ENCODE measurements at regions not wholly inside any gene's neighbourhood (a gene's known extent, or its start where the extent isn't known, plus 50 kb on each side); places are given as distances from the start of the nearest gene placed in this dataset.

DNA sequence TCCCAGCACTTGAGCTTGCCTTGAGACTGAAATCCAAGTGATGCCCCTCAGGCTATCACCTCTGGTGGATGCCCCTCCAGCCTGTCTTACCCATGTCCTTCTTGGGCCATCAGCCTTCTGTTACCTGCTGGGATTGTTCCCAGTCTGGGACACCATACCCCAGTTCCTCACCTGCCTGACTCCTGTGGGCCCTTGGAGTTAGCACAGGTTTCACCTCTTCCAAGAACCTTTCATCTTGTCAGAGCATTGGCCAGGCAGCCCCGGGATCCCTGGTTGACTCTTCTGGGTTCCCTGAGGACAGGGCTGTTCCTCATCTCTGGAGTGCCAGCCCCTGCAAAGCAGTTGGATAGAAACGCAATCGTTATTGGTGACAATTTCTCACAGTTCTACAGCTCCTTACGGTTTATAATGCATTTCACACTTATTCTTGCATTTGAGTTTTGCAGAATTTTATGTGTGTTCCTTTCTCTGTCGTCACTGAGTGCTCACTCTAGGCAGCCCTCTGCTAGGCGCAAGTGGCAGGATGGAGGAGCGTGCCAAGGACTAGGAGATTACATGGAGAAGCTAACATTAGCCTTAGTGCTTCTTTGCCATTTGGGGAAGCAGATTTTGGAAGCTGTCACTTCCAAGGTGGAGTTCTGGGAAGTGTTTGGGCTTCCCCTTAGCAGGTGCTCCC, 139.7 kb downstream of the DDX1 start:
- no peak overlapping the region for H3K4me3 ChIP-seq
- H3K27me3 ChIP-seq, result no peaks in the 10 kb centered on the region
- no peak overlapping the region for H3K27ac ChIP-seq
- ATAC-seq (no peak), DNase-seq (no peak)
- intact Hi-C loops (cut with DNase I), result no loop called here
- H3K9me3 ChIP-seq, result no peaks in the 10 kb centered on the region
- H3K36me3 ChIP-seq, result no peaks in the 10 kb centered on the region
- TF ChIP-seq, protein P1, sequence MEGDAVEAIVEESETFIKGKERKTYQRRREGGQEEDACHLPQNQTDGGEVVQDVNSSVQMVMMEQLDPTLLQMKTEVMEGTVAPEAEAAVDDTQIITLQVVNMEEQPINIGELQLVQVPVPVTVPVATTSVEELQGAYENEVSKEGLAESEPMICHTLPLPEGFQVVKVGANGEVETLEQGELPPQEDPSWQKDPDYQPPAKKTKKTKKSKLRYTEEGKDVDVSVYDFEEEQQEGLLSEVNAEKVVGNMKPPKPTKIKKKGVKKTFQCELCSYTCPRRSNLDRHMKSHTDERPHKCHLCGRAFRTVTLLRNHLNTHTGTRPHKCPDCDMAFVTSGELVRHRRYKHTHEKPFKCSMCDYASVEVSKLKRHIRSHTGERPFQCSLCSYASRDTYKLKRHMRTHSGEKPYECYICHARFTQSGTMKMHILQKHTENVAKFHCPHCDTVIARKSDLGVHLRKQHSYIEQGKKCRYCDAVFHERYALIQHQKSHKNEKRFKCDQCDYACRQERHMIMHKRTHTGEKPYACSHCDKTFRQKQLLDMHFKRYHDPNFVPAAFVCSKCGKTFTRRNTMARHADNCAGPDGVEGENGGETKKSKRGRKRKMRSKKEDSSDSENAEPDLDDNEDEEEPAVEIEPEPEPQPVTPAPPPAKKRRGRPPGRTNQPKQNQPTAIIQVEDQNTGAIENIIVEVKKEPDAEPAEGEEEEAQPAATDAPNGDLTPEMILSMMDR (IDR thresholded peaks at IDR 0.05), result no peak
- H3K4me1 ChIP-seq, result peaks cover 26% of the 10 kb centered on the region

DNA sequence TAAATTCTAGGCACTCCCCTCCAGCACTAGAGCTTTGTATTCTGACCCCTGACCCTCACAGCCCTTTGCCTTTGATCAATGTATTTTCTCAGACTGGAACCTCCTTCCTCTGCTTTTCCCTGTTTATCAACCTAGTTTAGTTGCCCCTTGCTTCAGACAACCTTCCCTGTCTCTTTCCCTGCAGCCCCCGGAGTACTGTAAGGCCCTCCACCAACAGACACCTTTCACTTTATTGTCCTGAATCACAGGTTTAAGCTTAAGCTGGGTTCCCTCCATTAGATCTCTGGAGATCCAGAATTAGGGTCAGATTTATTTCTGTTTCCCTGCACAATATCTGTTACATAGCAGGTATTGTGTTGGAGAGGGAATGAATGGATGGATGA, 140.2 kb downstream of the DDX1 start:
- Histone ChIP-seq H3K36me3 (no peaks in the 10 kb centered on the region), H3K27me3 (no peaks in the 10 kb centered on the region), H3K27ac (no peak overlapping the region), H3K4me1 (peaks cover 26% of the 10 kb centered on the region), H3K4me3 (no peak overlapping the region), H3K9me3 (no peaks in the 10 kb centered on the region)
- intact Hi-C loops (cut with DNase I), result no loop called here
- TF ChIP-seq, protein P1 (IDR thresholded peaks at IDR 0.05), result no peak
- no peak for DNase-seq
- no peak for ATAC-seq

DNA sequence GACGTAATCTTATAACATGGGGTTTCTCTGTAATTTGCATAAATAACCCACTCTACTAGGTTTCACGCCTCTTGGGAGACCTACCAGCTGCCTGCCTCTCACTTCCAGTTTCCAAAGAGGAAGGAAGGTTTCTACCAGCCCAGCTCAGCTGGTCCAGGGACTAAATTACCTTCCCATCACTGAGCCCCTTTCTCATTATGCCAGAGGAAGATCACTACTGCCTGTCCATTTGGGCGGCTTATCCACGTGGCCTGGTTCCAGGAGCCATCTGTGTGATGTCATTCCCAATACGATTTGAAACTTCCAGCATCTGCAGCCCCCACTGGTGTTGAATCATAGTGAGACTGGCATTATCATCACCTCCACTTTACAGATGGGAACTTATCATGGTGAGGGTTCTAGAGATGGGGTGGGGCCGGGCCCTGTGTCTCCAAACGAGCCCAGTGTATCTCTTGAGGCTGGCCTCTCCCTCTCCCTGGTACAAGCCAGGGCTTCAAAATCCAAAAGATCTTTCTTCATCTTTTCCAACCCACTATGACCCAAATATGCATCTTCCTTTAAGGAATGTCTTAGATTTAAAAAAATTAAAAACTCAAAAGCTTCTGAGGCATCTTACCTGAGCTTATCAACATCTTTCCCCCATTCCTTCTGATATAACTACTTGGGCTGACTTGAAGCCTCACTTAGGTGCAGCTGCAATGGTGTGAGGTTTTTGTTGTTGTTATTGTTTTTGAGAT, 140.8 kb downstream of the DDX1 start:
- peaks cover 26% of the 10 kb centered on the region for H3K4me1 ChIP-seq
- H3K27ac ChIP-seq, result no peak overlapping the region
- no peaks in the 10 kb centered on the region for H3K27me3 ChIP-seq
- H3K36me3 ChIP-seq, result no peaks in the 10 kb centered on the region
- ATAC-seq, result no peak
- H3K4me3 ChIP-seq, result no peak overlapping the region
- intact Hi-C loops (cut with DNase I), result no loop called here
- no peak for DNase-seq
- TF ChIP-seq, protein P1 (IDR thresholded peaks at IDR 0.05), result no peak
- H3K9me3 ChIP-seq, result no peaks in the 10 kb centered on the region

DNA sequence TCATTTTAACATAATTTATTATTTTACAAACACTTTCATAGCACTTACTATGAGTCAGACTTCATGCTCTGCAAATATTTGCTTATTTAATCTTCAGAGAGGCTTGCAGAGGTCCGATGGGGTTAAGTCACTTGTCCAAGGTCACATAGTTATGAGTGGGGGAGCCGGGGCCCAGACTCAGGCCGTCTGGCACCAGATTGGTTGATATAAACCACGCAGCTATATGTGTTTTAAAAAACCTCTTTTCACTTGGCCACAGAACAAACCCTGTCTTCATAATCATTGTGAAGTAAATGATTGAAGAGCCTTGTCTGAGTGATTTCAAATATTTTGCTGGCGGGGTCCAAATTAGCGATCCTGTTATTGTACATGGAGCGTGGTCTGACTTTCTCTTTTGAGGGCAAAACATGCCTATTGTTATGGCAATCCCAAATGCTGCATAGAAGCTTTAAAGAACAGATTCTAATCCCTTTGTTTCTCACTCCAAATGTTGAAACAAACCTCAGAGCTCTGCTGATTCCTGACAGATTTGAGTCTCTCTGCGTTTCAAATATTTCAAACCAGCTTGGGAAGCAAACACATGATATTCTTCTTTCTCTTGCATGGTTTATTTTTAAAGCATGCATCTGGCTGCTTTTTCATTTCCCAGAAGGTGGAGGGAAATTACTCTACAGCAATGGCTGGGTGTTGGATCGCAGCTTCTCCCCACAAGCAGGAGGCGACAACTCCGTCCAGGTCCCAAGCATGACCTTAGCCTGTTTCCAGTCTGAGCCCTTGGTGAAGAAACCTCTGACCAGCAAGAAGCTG, 142.4 kb downstream of the DDX1 start:
- no peaks in the 10 kb centered on the region for H3K27me3 ChIP-seq
- TF ChIP-seq, protein P1 (IDR thresholded peaks at IDR 0.05), result no peak
- H3K4me1 ChIP-seq, result peaks cover 26% of the 10 kb centered on the region
- ATAC-seq (peak; percentile 64), DNase-seq (no peak)
- no peaks in the 10 kb centered on the region for H3K36me3 ChIP-seq
- H3K9me3 ChIP-seq, result no peaks in the 10 kb centered on the region
- intact Hi-C loops (cut with DNase I), result no loop called here
- H3K27ac ChIP-seq, result no peak overlapping the region
- no peak overlapping the region for H3K4me3 ChIP-seq

DNA sequence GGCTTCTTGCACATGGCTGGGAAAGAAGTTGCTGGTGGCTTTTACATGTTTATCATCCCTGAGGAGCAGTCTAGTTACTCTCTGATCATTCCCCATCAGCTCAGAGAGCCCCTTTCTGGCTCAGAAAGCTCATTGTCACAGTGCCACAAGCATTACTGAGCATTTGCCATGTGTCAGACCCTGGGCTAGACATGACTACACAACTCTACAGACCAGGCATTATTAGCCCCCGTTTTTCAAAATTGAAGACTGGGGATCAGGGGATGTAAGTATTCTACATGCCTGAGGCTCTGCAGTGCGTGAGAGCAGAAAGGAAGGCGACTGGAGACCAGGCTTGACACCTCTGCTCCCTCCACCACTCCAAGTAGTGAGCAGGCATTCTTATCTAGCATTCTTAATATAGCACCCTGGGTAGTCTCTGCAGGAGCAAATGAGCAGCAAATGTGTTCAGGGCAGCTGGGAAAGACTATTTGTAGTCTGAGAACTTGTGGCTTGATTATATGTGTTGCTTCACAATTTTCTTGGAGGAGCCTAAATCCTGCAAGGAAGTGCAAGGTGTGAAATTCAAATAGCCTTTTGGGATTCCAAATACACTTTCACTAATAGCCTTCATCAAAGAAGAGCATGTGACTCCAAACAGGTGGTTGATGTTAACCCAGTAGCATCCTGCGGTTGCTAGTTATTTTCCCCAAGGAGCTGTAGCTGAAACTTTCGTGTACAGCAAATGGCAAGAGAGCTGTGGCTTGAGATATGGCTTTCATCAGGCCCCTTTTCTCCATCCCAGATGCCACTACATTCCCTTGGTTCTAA, 143.2 kb downstream of the DDX1 start:
- DNase-seq (no peak), ATAC-seq (peak; percentile 35)
- H3K4me3 ChIP-seq, result no peak overlapping the region
- intact Hi-C loops (cut with DNase I), result no loop called here
- no peaks in the 10 kb centered on the region for H3K27me3 ChIP-seq
- peaks cover 26% of the 10 kb centered on the region for H3K4me1 ChIP-seq
- TF ChIP-seq, protein P1 (IDR thresholded peaks at IDR 0.05), result no peak
- no peak overlapping the region for H3K27ac ChIP-seq
- no peaks in the 10 kb centered on the region for H3K9me3 ChIP-seq
- H3K36me3 ChIP-seq, result no peaks in the 10 kb centered on the region

All from upper lobe of right lung (tissue), 1 donor.